GM10266 (cell line): ENCODE measurements at regions not wholly inside any gene's neighbourhood (a gene's known extent, or its start where the extent isn't known, plus 50 kb on each side); places are given as distances from the start of the nearest gene placed in this dataset.
"Not testable (repeated sequence)": the region's sequence is repeated elsewhere in the genome, so short reads cannot be mapped to it uniquely, and the experiment has no call there.

Experiments
- DNase-seq: peaks from one replicate; pipeline ENCODE4 v3.0.0; 2012; ENCODE audit errors: extremely low spot score
- CTCF ChIP-seq: IDR thresholded peaks from 2 replicates; pipeline ENCODE4 v1.5.1; 2012; ENCODE audit warnings: mild to moderate bottlenecking, low read depth; ENCODE audit not compliant: control insufficient read depth, insufficient read depth; ENCODE audit errors: missing control alignments

GRCh38 chr4:124449881-124450280 is 262.7 kb downstream of the ANKRD50 start:
- no peak for DNase-seq
- no peak for TF ChIP-seq CTCF

- DNase-seq: no peak
- no peak for TF ChIP-seq CTCF
Observed at GRCh38 chr4:124450851-124451250, 261.7 kb downstream of the ANKRD50 start.

GRCh38 chr4:124454772-124455270 is 257.7 kb downstream of the ANKRD50 start:
- no peak for TF ChIP-seq CTCF
- DNase-seq: no peak

- no peak for DNase-seq
- no peak for TF ChIP-seq CTCF
Observed at GRCh38 chr4:124455671-124456070, 256.9 kb downstream of the ANKRD50 start.

- no peak for TF ChIP-seq CTCF
- no peak for DNase-seq
Observed at GRCh38 chr4:124459196-124459940, 253.2 kb downstream of the ANKRD50 start.

GRCh38 chr4:124459941-124460310 is 252.6 kb downstream of the ANKRD50 start:
- no peak for TF ChIP-seq CTCF
- no peak for DNase-seq

GRCh38 chr4:124461592-124461991 is 250.9 kb downstream of the ANKRD50 start:
- not testable (repeated sequence) for DNase-seq
